ENCODE measurements at regions not wholly inside any gene's neighbourhood (a gene's known extent, or its start where the extent isn't known, plus 50 kb on each side); places are given as distances from the start of the nearest gene placed in this dataset.

DNA sequence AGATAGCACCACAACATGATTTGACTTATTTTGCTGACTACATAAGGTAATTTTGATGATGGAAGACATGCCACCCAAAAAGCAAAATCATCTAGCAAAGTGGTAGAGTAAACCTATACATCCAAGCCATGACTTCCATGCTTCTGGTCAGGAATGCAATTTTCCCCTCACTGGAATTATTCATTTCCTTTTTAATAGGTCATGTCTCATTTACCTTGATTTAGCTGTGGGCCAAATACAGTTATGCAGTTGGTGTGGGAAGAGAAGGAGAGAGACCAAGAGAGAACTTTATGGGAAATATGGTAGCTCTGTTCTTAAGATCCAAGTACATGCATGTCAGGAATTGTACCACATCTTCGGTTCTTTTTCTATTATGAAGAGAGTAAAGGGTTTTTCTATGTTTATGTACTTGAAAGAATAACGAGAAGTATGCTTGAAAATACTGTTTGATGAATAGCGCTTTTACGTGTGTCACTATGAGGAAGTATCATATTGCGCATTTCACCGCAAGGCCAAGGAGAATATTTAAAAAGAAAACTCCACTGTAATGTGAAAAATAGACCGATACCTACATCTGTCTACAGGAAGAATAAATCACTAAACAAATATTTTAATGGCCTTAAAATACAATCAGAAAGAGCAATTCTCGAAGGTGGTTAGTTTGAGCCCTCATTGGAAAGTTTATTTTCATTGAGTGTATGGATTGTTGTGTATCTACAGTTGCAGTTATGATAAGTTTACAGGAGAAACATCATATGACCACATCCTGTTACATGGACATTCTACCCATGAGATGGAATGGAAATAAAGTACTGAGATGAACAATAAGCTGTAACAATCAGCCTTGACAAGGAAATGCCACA, 134.0 kb downstream of the FOXD1 start:
- Histone ChIP-seq H3F3A (replicated peaks; ENCODE audit: insufficient read depth) (peaks cover 61% of the 10 kb centered on the region), H3K4me2 (peak overlapping the region; percentile 14), H3K79me2 (ENCODE audit: insufficient read depth) (no peaks in the 10 kb centered on the region), H4K20me1 (ENCODE audit: insufficient read depth) (no peaks in the 10 kb centered on the region), H3K9ac (peak overlapping the region; percentile 60), H3K36me3 (replicated peaks in 1 of 2; ENCODE audit: control insufficient read depth in 1 of 2, insufficient read depth in 2 of 2, low read length in 1 of 2) (no peaks in the 10 kb centered on the region), H3K4me3 (ENCODE audit: low read depth in 2 of 2, low read length in 1 of 2) (no peak overlapping the region), H3K27ac (ENCODE audit: low read depth in 2 of 2, low read length in 1 of 2) (peak overlapping the region; percentile 77 to 98; a peak in 3 of 4 replicates), H3K9me3 (no peaks in the 10 kb centered on the region), H2AFZ (ENCODE audit: low read depth) (no peak overlapping the region), H3K27me3 (ENCODE audit: insufficient read depth) (no peaks in the 10 kb centered on the region), H3K9me2 (no peaks in the 10 kb centered on the region), H3K4me1 (ENCODE audit: control insufficient read depth in 1 of 2, insufficient read depth in 2 of 2, low read depth in 1 of 2, low read length in 1 of 2) (peaks cover 5 to 40% of the 10 kb centered on the region in 2 experiments)
- DNase-seq: no peak
- TF ChIP-seq RXRA (IDR thresholded peaks at IDR 0.05; ENCODE audit: borderline replicate concordance, low read depth) (0 out of 2 replicates have a peak, but pooled peaks have one; percentile 11), ELF1 (IDR thresholded peaks at IDR 0.05) (0 out of 2 replicates have a peak, but pooled peaks have one; percentile 22), PBX3 (IDR thresholded peaks at IDR 0.05) (peak; percentile 50; the same call in 1 of the 2 replicates), MEF2A (IDR thresholded peaks at IDR 0.05; ENCODE audit: borderline replicate concordance, low read depth) (no peak), TCF12 (IDR thresholded peaks at IDR 0.05) (peak; percentile 12; the same call in 1 of the 2 replicates)
- POLR2A ChIA-PET: no interaction called here
- CTCF ChIA-PET: interaction anchor here (0.9 kb wide), 1 partner anchor 11 kb away, joined by 5 read pairs; no protein-coding TSS in a partner anchor
- WGBS (ENCODE audit: low lambda C conversion rate): 46% methylated on average over 8 of the region's 8 CpGs

GRCh38 chr5:73312872-73313510, 135.6 kb downstream of the FOXD1 start:
- 34% methylated on average over 3 of the region's 3 CpGs for WGBS (ENCODE audit: low lambda C conversion rate)
- H3K27me3 ChIP-seq (ENCODE audit: insufficient read depth): no peaks in the 10 kb centered on the region
- CTCF ChIA-PET: interaction anchor here (0.5 to 3.0 kb wide), 4 partner anchors 15 to 138 kb away, joined by 3 to 11 read pairs (median 3); no protein-coding TSS in a partner anchor
- H3K79me2 ChIP-seq (ENCODE audit: insufficient read depth): no peaks in the 10 kb centered on the region
- H3K36me3 ChIP-seq (replicated peaks in 1 of 2; ENCODE audit: control insufficient read depth in 1 of 2, insufficient read depth in 2 of 2, low read length in 1 of 2): no peaks in the 10 kb centered on the region
- peak overlapping the region; percentile 79 for H3K4me2 ChIP-seq
- H3K9me2 ChIP-seq: no peaks in the 10 kb centered on the region
- no peaks in the 10 kb centered on the region for H3K9me3 ChIP-seq
- H3K27ac ChIP-seq (ENCODE audit: low read depth in 2 of 2, low read length in 1 of 2): peak overlapping the region; percentile 77 to 98; a peak in 3 of 4 replicates
- peaks cover 57% of the 10 kb centered on the region for H3F3A ChIP-seq (replicated peaks; ENCODE audit: insufficient read depth)
- H4K20me1 ChIP-seq (ENCODE audit: insufficient read depth): no peaks in the 10 kb centered on the region
- POLR2A ChIA-PET: no interaction called here
- no peak overlapping the region for H3K4me3 ChIP-seq (ENCODE audit: low read depth in 2 of 2, low read length in 1 of 2)
- H3K9ac ChIP-seq: peak overlapping the region; percentile 80
- H3K4me1 ChIP-seq (ENCODE audit: control insufficient read depth in 1 of 2, insufficient read depth in 2 of 2, low read depth in 1 of 2, low read length in 1 of 2): peaks cover 5 to 40% of the 10 kb centered on the region in 2 experiments
- H2AFZ ChIP-seq (ENCODE audit: low read depth): no peak overlapping the region
- DNase-seq: no peak
- TF ChIP-seq MAX (IDR thresholded peaks at IDR 0.05; ENCODE audit: low read depth) (no peak), CHD2 (IDR thresholded peaks at IDR 0.05; ENCODE audit: low read length, partially characterized antibody) (no peak), REST (IDR thresholded peaks at IDR 0.05; ENCODE audit: low read depth, low read length) (no peak), JUND (IDR thresholded peaks at IDR 0.05) (no peak), USF2 (IDR thresholded peaks at IDR 0.05; ENCODE audit: borderline replicate concordance, low read depth, low read length) (no peak), NFIC (IDR thresholded peaks at IDR 0.05; ENCODE audit: borderline replicate concordance) (no peak), USF1 (IDR thresholded peaks at IDR 0.05; ENCODE audit: borderline replicate concordance, low read depth) (no peak), RXRA (IDR thresholded peaks at IDR 0.05; ENCODE audit: borderline replicate concordance, low read depth) (no peak), SIN3A (IDR thresholded peaks at IDR 0.05; ENCODE audit: borderline replicate concordance, low read depth, low read length) (no peak), FOXM1 (IDR thresholded peaks at IDR 0.05; ENCODE audit: low read depth) (no peak), SMC3 (IDR thresholded peaks at IDR 0.05; ENCODE audit: low read depth, low read length) (no peak), GABPA (IDR thresholded peaks at IDR 0.05; ENCODE audit: low read depth) (no peak)
- TF ChIP-seq, protein P1, sequence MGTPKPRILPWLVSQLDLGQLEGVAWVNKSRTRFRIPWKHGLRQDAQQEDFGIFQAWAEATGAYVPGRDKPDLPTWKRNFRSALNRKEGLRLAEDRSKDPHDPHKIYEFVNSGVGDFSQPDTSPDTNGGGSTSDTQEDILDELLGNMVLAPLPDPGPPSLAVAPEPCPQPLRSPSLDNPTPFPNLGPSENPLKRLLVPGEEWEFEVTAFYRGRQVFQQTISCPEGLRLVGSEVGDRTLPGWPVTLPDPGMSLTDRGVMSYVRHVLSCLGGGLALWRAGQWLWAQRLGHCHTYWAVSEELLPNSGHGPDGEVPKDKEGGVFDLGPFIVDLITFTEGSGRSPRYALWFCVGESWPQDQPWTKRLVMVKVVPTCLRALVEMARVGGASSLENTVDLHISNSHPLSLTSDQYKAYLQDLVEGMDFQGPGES (IDR thresholded peaks at IDR 0.05; ENCODE audit: low read depth, low read length): no peak
